CD4-positive, alpha-beta memory T cell (primary cell): ENCODE measurements at regions not wholly inside any gene's neighbourhood (a gene's known extent, or its start where the extent isn't known, plus 50 kb on each side); places are given as distances from the start of the nearest gene placed in this dataset.

ENCODE experiments used
- CTCF ChIA-PET: fragments of 350-600 bp; sonication (Branson Sonifier 250); formaldehyde crosslinking; loops from one replicate; lab custom pipeline; 2021; ENCODE audit warnings: inconsistent platforms; ENCODE audit not compliant: partially characterized antibody; lab: Charles Lee
- POLR2A ChIA-PET: fragments of 350-600 bp; sonication (Branson Sonifier 250); formaldehyde crosslinking; loops from one replicate; lab custom pipeline; 2021; ENCODE audit not compliant: partially characterized antibody; lab: Charles Lee
- DNase-seq, 5 donors: peaks; one replicate each; pipeline versions ENCODE4 v3.0.0 to v3.0.0-alpha.2; 2020 to 2022; ENCODE audit warnings: mixed read lengths in 1 of 5
- H3K27ac ChIP-seq: one replicate; pipeline ENCODE4 v1.7.0; 2013; ENCODE audit warnings: low read depth, low read length
- H3K27me3 ChIP-seq: 2 replicates; pipeline ENCODE4 v1.7.0; 2013; ENCODE audit warnings: mild to moderate bottlenecking, low read length, moderate library complexity; ENCODE audit not compliant: insufficient read depth
- H3K36me3 ChIP-seq: 2 replicates; pipeline ENCODE4 v1.7.0; 2013; ENCODE audit warnings: mild to moderate bottlenecking, low read length, moderate library complexity; ENCODE audit not compliant: insufficient read depth
- H3K4me1 ChIP-seq: 2 replicates; pipeline ENCODE4 v1.7.0; 2013; ENCODE audit warnings: mild to moderate bottlenecking, low read length, moderate library complexity; ENCODE audit not compliant: insufficient read depth
- H3K4me3 ChIP-seq, 2 donors: one replicate each; pipeline ENCODE4 v1.7.0; 2013; ENCODE audit warnings: low read length in 2 of 2, mild to moderate bottlenecking in 1 of 2
- H3K9me3 ChIP-seq, 2 donors: one replicate each; pipeline ENCODE4 v1.7.0; 2013; ENCODE audit warnings: low read length in 2 of 2, control low read depth in 1 of 2; ENCODE audit not compliant: control insufficient read depth in 1 of 2
- H3K27ac Mint-ChIP-seq, 7 donors: one replicate each; pipeline ENCODE4 v1.8.0; 2020 to 2021; ENCODE audit warnings: mixed read lengths in 7 of 7, mild to moderate bottlenecking in 6 of 7, inconsistent platforms in 3 of 7, moderate library complexity in 3 of 7
- H3K27me3 Mint-ChIP-seq, 2 donors: one replicate each; pipeline ENCODE4 v1.8.0; 2020 to 2021; ENCODE audit warnings: mixed read lengths in 2 of 2
- H3K36me3 Mint-ChIP-seq, 2 donors: one replicate each; pipeline ENCODE4 v1.8.0; 2020 to 2021; ENCODE audit warnings: mixed read lengths in 2 of 2, inconsistent platforms in 1 of 2, mild to moderate bottlenecking in 1 of 2
- H3K4me1 Mint-ChIP-seq, 4 donors: one replicate each; pipeline ENCODE4 v1.8.0; 2020 to 2021; ENCODE audit warnings: mixed read lengths in 4 of 4, mild to moderate bottlenecking in 1 of 4
- H3K4me3 Mint-ChIP-seq, 8 donors: one replicate each; pipeline ENCODE4 v1.8.0; 2020 to 2021; ENCODE audit warnings: mixed read lengths in 8 of 8, mild to moderate bottlenecking in 7 of 8, moderate library complexity in 6 of 8, inconsistent platforms in 3 of 8
- H3K9me3 Mint-ChIP-seq, 8 donors: one replicate each; pipeline ENCODE4 v1.8.0; 2020 to 2021; ENCODE audit warnings: mixed read lengths in 8 of 8, mild to moderate bottlenecking in 5 of 8, inconsistent platforms in 3 of 8, moderate library complexity in 1 of 8
- intact Hi-C: fragments of 100-400 bp; cut with micrococcal nuclease; formaldehyde crosslinking; loops from one replicate; pipeline ENCODE4 v1.15.1; 2023

DNA sequence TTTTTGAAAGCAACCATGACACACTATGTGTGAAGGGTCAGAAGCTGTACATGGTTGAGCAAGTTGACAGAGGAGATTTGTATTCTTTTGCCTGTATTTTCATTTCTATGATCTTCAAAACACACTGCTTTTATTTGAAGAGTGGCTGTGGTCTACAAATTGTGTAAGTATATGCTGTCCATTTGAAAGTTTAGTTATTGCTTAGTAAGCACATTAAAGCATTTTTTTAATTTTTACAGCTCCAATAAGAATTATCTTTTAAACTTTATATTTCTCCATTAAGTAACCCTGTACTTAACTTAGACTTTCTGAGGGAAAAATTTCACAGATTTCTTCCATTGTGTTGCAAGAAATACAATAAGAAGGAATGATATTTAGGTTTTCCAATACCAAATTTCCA, 915.2 kb downstream of the SLC6A15 start:
- Histone ChIP-seq H3K27ac (no peak overlapping the region), H3K36me3 (no peaks in the 10 kb centered on the region), H3K4me1 (no peaks in the 10 kb centered on the region), H3K27me3 (no peaks in the 10 kb centered on the region), H3K4me3 (no peak overlapping the region), H3K9me3 (no peaks in the 10 kb centered on the region)
- Mint-ChIP-seq H3K4me1 (no peaks in the 10 kb centered on the region), H3K4me3 (no peak overlapping the region), H3K9me3 (peaks cover 0 to 9% (median 3%) of the 10 kb centered on the region in 8 donors), H3K27me3 (no peaks in the 10 kb centered on the region), H3K36me3 (no peaks in the 10 kb centered on the region), H3K27ac (no peak overlapping the region)
- CTCF ChIA-PET: no interaction called here
- intact Hi-C loops: no loop called here
- POLR2A ChIA-PET: no interaction called here
- DNase-seq: no peak

GRCh38 chr12:83996671-83997070, 915.9 kb downstream of the SLC6A15 start:
- Mint-ChIP-seq H3K27me3 (no peaks in the 10 kb centered on the region), H3K27ac (no peak overlapping the region), H3K9me3 (peaks cover 0 to 10% (median 3%) of the 10 kb centered on the region in 8 donors), H3K4me1 (no peaks in the 10 kb centered on the region), H3K36me3 (no peaks in the 10 kb centered on the region), H3K4me3 (no peak overlapping the region)
- intact Hi-C loops: no loop called here
- no peak overlapping the region for H3K27ac ChIP-seq
- POLR2A ChIA-PET: no interaction called here
- H3K4me1 ChIP-seq: no peaks in the 10 kb centered on the region
- H3K27me3 ChIP-seq: no peaks in the 10 kb centered on the region
- H3K4me3 ChIP-seq: no peak overlapping the region
- no peaks in the 10 kb centered on the region for H3K36me3 ChIP-seq
- H3K9me3 ChIP-seq: no peaks in the 10 kb centered on the region
- DNase-seq: no peak
- CTCF ChIA-PET: no interaction called here

DNA sequence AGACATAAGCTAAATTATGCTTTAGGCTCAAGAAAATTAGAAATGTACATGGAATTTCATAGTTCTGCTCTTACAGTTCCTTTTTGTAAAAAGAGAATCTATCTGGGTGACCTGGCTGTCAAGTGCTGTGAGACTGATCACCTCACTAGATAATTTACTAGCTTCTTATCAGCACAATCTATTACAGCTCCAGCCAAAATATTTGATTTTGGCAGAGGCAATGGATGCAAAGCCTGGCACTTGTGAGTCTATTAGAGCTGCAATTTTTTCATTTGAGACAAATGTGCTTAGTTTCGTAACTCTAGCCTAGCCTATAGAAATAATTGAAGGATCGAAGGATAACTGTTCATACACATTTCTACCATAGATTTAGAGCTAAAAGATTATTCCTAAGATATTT, 927.5 kb downstream of the SLC6A15 start:
- Mint-ChIP-seq H3K4me1 (no peaks in the 10 kb centered on the region), H3K27ac (no peak overlapping the region), H3K36me3 (no peaks in the 10 kb centered on the region), H3K4me3 (no peak overlapping the region), H3K27me3 (no peaks in the 10 kb centered on the region), H3K9me3 (no peaks in the 10 kb centered on the region)
- ChIA-PET POLR2A (no interaction called here), CTCF (no interaction called here)
- intact Hi-C loops: no loop called here
- Histone ChIP-seq H3K4me1 (no peaks in the 10 kb centered on the region), H3K27ac (no peak overlapping the region), H3K9me3 (no peaks in the 10 kb centered on the region), H3K36me3 (no peaks in the 10 kb centered on the region), H3K4me3 (no peak overlapping the region), H3K27me3 (no peaks in the 10 kb centered on the region)
- no peak for DNase-seq

DNA sequence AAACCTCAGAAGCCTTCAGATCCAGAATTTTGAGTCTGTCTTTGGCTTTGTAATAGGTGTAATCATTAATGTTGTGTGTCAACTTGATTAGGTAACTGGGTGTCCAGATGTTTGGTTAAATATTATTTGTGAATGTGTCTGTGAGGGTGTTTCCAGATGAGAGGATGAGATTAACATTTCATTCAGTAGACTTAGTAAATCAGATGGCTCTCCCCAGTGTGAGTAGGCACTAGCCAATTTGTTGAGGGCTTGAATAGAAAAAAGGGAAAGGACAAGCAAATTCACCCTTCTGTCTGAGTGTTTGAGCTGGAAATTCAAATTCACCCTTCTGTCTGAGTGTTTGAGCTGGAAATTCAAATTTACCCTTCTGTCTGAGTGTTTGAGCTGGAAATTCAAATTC, 932.2 kb downstream of the SLC6A15 start:
- H3K36me3 Mint-ChIP-seq: no peaks in the 10 kb centered on the region
- no peaks in the 10 kb centered on the region for H3K27me3 Mint-ChIP-seq
- no peaks in the 10 kb centered on the region for H3K27me3 ChIP-seq
- no peaks in the 10 kb centered on the region for H3K36me3 ChIP-seq
- H3K4me3 Mint-ChIP-seq: no peak overlapping the region
- no peaks in the 10 kb centered on the region for H3K4me1 Mint-ChIP-seq
- peaks cover 0 to 3% (median 0%) of the 10 kb centered on the region in 8 donors for H3K9me3 Mint-ChIP-seq
- ChIA-PET CTCF (no interaction called here), POLR2A (no interaction called here)
- H3K4me3 ChIP-seq: no peak overlapping the region
- H3K4me1 ChIP-seq: no peaks in the 10 kb centered on the region
- H3K27ac ChIP-seq: no peak overlapping the region
- no peak overlapping the region for H3K27ac Mint-ChIP-seq
- no peak for DNase-seq
- intact Hi-C loops: no loop called here
- H3K9me3 ChIP-seq: no peaks in the 10 kb centered on the region

DNA sequence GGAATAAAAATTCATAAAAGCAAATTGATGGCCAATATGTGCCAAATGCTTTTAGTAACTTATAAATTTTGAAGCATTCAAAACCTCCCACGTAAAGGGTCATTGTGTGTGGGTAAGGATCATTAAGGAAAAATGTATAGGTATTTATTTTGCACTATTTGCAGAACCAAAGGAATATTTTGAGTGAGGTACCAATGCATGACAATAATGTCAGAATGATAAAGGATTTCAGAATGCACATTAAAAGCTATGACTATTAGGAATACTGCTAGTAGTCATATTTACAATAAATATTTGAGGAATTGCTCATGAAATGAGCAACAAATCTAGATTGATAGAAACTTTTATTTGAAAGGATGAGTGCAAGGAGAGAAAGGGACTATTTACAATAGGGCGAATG, 932.8 kb downstream of the SLC6A15 start:
- H3K9me3 Mint-ChIP-seq: peaks cover 0 to 3% (median 0%) of the 10 kb centered on the region in 8 donors

GRCh38 chr12:83971781-83972180, 940.8 kb downstream of the SLC6A15 start:
- Histone ChIP-seq H3K4me3 (no peak overlapping the region), H3K27me3 (no peaks in the 10 kb centered on the region), H3K9me3 (no peaks in the 10 kb centered on the region), H3K27ac (no peak overlapping the region), H3K4me1 (no peaks in the 10 kb centered on the region), H3K36me3 (no peaks in the 10 kb centered on the region)
- no peak for DNase-seq
- no peaks in the 10 kb centered on the region for H3K27me3 Mint-ChIP-seq
- H3K4me3 Mint-ChIP-seq: no peak overlapping the region
- H3K4me1 Mint-ChIP-seq: no peaks in the 10 kb centered on the region
- CTCF ChIA-PET: no interaction called here
- no peaks in the 10 kb centered on the region for H3K36me3 Mint-ChIP-seq
- H3K9me3 Mint-ChIP-seq: peaks cover 0 to 7% (median 0%) of the 10 kb centered on the region in 8 donors
- POLR2A ChIA-PET: no interaction called here
- intact Hi-C loops: no loop called here
- H3K27ac Mint-ChIP-seq: no peak overlapping the region

More for the DNA sequence above, 932.8 kb downstream of the SLC6A15 start:
- POLR2A ChIA-PET: no interaction called here
- no peaks in the 10 kb centered on the region for H3K27me3 ChIP-seq
- H3K9me3 ChIP-seq: no peaks in the 10 kb centered on the region
- H3K4me1 Mint-ChIP-seq: no peaks in the 10 kb centered on the region
- H3K4me3 Mint-ChIP-seq: no peak overlapping the region
- no peak for DNase-seq
- no peak overlapping the region for H3K27ac ChIP-seq
- CTCF ChIA-PET: interaction anchor here (1.1 kb wide), 1 partner anchor 11 kb away, joined by 4 read pairs; no protein-coding TSS in a partner anchor
- H3K36me3 Mint-ChIP-seq: no peaks in the 10 kb centered on the region
- H3K4me1 ChIP-seq: no peaks in the 10 kb centered on the region
- no peaks in the 10 kb centered on the region for H3K36me3 ChIP-seq
- H3K27ac Mint-ChIP-seq: no peak overlapping the region
- intact Hi-C loops: no loop called here
- no peaks in the 10 kb centered on the region for H3K27me3 Mint-ChIP-seq
- H3K4me3 ChIP-seq: no peak overlapping the region

DNA sequence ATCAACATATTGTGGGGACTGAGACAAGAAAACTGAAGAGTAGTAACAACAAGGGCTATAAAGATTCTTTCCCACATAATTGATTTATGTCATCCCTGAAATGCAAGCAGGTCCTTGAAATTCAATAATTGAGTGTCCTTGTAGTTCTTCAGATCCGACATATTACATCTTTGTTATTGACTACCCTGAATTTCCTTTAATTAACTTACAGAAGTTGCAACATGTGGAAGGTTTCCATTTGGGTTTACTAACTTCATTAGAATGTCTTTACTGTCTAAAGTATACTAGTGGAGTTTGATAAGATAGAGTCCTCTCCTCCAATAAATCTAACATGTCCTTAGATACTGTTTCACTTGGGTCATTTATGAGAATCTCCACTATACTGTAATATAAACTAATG, 951.8 kb downstream of the SLC6A15 start:
- Mint-ChIP-seq H3K27me3 (no peaks in the 10 kb centered on the region), H3K4me1 (no peaks in the 10 kb centered on the region), H3K27ac (no peak overlapping the region), H3K9me3 (peaks cover 0 to 7% (median 0%) of the 10 kb centered on the region in 8 donors), H3K36me3 (no peaks in the 10 kb centered on the region), H3K4me3 (no peak overlapping the region)
- H3K27me3 ChIP-seq: no peaks in the 10 kb centered on the region
- ChIA-PET POLR2A (no interaction called here), CTCF (no interaction called here)
- H3K9me3 ChIP-seq: no peaks in the 10 kb centered on the region
- intact Hi-C loops: no loop called here
- H3K4me1 ChIP-seq: no peaks in the 10 kb centered on the region
- DNase-seq: no peak
- H3K4me3 ChIP-seq: no peak overlapping the region
- H3K27ac ChIP-seq: no peak overlapping the region
- H3K36me3 ChIP-seq: no peaks in the 10 kb centered on the region

DNA sequence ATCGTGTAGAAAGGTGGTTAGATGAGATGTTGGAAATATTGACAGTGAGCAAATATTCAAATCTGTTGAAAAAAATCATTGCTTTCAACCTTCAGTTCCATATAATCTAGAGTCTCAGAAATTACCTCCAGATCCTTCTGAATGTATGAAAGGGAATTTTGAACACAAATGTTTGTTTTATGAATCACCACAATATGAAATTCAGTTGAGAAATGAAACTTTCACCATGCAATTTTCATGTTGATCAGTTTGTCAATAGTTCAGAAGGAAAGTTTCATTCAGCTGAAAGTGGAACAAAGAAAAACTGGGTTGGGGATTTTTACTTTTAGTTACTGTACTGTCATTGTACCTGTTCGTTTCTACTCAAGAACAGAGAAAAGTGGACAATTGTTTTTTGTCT, 953.6 kb downstream of the SLC6A15 start:
- Mint-ChIP-seq H3K4me1 (no peaks in the 10 kb centered on the region), H3K36me3 (no peaks in the 10 kb centered on the region), H3K4me3 (no peak overlapping the region), H3K27ac (no peak overlapping the region), H3K9me3 (peaks cover 0 to 4% (median 0%) of the 10 kb centered on the region in 8 donors), H3K27me3 (no peaks in the 10 kb centered on the region)
- H3K36me3 ChIP-seq: no peaks in the 10 kb centered on the region
- no peaks in the 10 kb centered on the region for H3K9me3 ChIP-seq
- intact Hi-C loops: loop anchor here (10.0 kb wide), 1 partner anchor 1274 kb away; the partner anchor contains the start of gene TMTC2
- no peak for DNase-seq
- H3K4me1 ChIP-seq: no peaks in the 10 kb centered on the region
- H3K4me3 ChIP-seq: no peak overlapping the region
- POLR2A ChIA-PET: no interaction called here
- H3K27ac ChIP-seq: no peak overlapping the region
- H3K27me3 ChIP-seq: no peaks in the 10 kb centered on the region
- CTCF ChIA-PET: no interaction called here
